Keratinocyte (primary cell): ENCODE measurements at regions not wholly inside any gene's neighbourhood (a gene's known extent, or its start where the extent isn't known, plus 50 kb on each side); places are given as distances from the start of the nearest gene placed in this dataset.
"Not testable (repeated sequence)": the region's sequence is repeated elsewhere in the genome, so short reads cannot be mapped to it uniquely, and the experiment has no call there.

Source experiments
- DNase-seq: peaks from one replicate; pipeline ENCODE4 v3.0.0-alpha.2; 2011; ENCODE audit warnings: low read depth, missing footprints, low spot score
- FAIRE-seq: peaks from 2 replicates; lab custom pipeline; 2011; peaks lifted over from hg19 to GRCh38; lab: Jason Lieb, UNC
- H2AFZ ChIP-seq: 2 replicates; pipeline ENCODE4 v1.6.0; 2012; ENCODE audit warnings: low read length, control low read depth, inconsistent platforms; ENCODE audit not compliant: control insufficient read depth
- H3K27ac ChIP-seq: 2 replicates; pipeline ENCODE4 v1.5.1; 2011; ENCODE audit warnings: low read length; ENCODE audit not compliant: control insufficient read depth, insufficient read depth
- H3K27me3 ChIP-seq: 3 replicates; pipeline ENCODE4 v1.6.0; 2011; ENCODE audit warnings: low read length; ENCODE audit not compliant: control insufficient read depth, insufficient read depth; ENCODE audit errors: extremely low read depth
- H3K36me3 ChIP-seq, 2 experiments: 2 replicates in 1 of 2; 3 replicates in 1 of 2; pipeline ENCODE4 v1.5.1; 2011; ENCODE audit warnings: low read length in 2 of 2, mild to moderate bottlenecking in 1 of 2; ENCODE audit not compliant: control insufficient read depth in 2 of 2, insufficient read depth in 2 of 2; ENCODE audit errors: extremely low read depth in 1 of 2
- H3K4me1 ChIP-seq: 3 replicates; pipeline ENCODE4 v1.5.1; 2011; ENCODE audit warnings: low read length; ENCODE audit not compliant: control insufficient read depth, insufficient read depth; ENCODE audit errors: extremely low read depth
- H3K4me2 ChIP-seq: 3 replicates; pipeline ENCODE4 v1.6.0; 2011; ENCODE audit warnings: low read depth, low read length; ENCODE audit not compliant: control insufficient read depth, insufficient read depth; ENCODE audit errors: extremely low read depth
- H3K4me3 ChIP-seq, 3 experiments: fragments of 200-600 bp in 1 of 3; sonication (generic) in 1 of 3; 2 replicates in 2 of 3; 3 replicates in 1 of 3; pipeline ENCODE4 v1.5.1; 2011 to 2016; ENCODE audit warnings: low read length in 3 of 3, mild to moderate bottlenecking in 3 of 3, control low read depth in 2 of 3, inconsistent platforms in 1 of 3, low read depth in 1 of 3, mixed read lengths in 1 of 3, mixed run types in 1 of 3, moderate library complexity in 1 of 3; ENCODE audit not compliant: control insufficient read depth in 2 of 3, insufficient read depth in 2 of 3; ENCODE audit errors: extremely low read depth in 1 of 3
- H3K79me2 ChIP-seq: 2 replicates; pipeline ENCODE4 v1.6.0; 2012; ENCODE audit warnings: low read length; ENCODE audit not compliant: control insufficient read depth, insufficient read depth
- H3K9ac ChIP-seq: 3 replicates; pipeline ENCODE4 v1.6.0; 2011; ENCODE audit warnings: low read length; ENCODE audit not compliant: control insufficient read depth, insufficient read depth; ENCODE audit errors: extremely low read depth
- H3K9me1 ChIP-seq: 3 replicates; pipeline ENCODE4 v1.6.0; 2011; ENCODE audit warnings: low read length; ENCODE audit not compliant: control insufficient read depth, insufficient read depth; ENCODE audit errors: extremely low read depth
- H3K9me3 ChIP-seq: 2 replicates; pipeline ENCODE4 v1.5.1; 2012; ENCODE audit warnings: low read depth, low read length; ENCODE audit not compliant: control insufficient read depth
- H4K20me1 ChIP-seq: 3 replicates; pipeline ENCODE4 v1.6.0; 2011; ENCODE audit warnings: low read length; ENCODE audit not compliant: control insufficient read depth, insufficient read depth; ENCODE audit errors: extremely low read depth
- EZH2 ChIP-seq: IDR thresholded peaks from one replicate; pipeline ENCODE4 v1.6.1; 2012; ENCODE audit warnings: inconsistent platforms, mild to moderate bottlenecking, low read length, moderate library complexity
- dilution Hi-C: fragments of 300-500 bp; cut with MboI; formaldehyde crosslinking; loops from one replicate; pipeline ENCODE4 v1.7.0; 2020; ENCODE audit warnings: low sequenced_read_pairs; ENCODE audit not compliant: extremely low pct_ligation_motif_present
- TF ChIP-seq, protein P1 (sequence below), 3 experiments: IDR thresholded peaks in 1 of 3; conservative IDR thresholded peaks in 1 of 3; optimal IDR thresholded peaks in 1 of 3; 2 replicates in 2 of 3; 3 replicates in 1 of 3; pipeline versions ENCODE3 to v1.5.1; 2011; ENCODE audit warnings: low read length in 3 of 3, mild to moderate bottlenecking in 3 of 3, moderate library complexity in 2 of 3, control low read depth in 1 of 3, inconsistent platforms in 1 of 3; ENCODE audit not compliant: insufficient read depth in 2 of 3; ENCODE audit errors: extremely low read depth in 1 of 3

DNA sequence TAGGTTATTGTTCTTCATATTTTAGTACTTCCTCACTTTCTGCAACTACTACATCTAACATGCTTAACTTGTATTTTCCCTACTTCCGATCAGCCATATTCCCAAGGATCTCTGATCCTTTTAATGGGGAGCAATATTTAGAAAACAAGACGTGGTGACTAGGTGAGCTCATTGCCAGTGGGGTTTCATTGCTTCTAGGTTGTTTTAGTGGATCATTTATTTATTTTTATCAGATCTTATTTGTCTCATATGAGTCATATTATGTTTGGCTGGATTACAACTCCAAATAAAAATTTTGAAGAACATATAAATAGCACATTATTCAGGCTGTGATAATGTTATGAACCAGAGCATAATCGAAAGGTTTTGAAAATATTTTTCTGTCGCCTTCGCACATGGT, 480.9 kb upstream of the TMEFF2 start:
- H3K4me3 ChIP-seq: no peak overlapping the region
- no peaks in the 10 kb centered on the region for H3K9me3 ChIP-seq
- H3K36me3 ChIP-seq: no peaks in the 10 kb centered on the region
- H3K4me1 ChIP-seq: no peaks in the 10 kb centered on the region
- no peaks in the 10 kb centered on the region for H3K9me1 ChIP-seq
- H2AFZ ChIP-seq: no peak overlapping the region
- dilution Hi-C loops: no loop called here
- H3K27ac ChIP-seq: no peak overlapping the region
- no peaks in the 10 kb centered on the region for H3K79me2 ChIP-seq
- H3K4me2 ChIP-seq: no peak overlapping the region
- no peak for TF ChIP-seq EZH2
- TF ChIP-seq, protein P1, sequence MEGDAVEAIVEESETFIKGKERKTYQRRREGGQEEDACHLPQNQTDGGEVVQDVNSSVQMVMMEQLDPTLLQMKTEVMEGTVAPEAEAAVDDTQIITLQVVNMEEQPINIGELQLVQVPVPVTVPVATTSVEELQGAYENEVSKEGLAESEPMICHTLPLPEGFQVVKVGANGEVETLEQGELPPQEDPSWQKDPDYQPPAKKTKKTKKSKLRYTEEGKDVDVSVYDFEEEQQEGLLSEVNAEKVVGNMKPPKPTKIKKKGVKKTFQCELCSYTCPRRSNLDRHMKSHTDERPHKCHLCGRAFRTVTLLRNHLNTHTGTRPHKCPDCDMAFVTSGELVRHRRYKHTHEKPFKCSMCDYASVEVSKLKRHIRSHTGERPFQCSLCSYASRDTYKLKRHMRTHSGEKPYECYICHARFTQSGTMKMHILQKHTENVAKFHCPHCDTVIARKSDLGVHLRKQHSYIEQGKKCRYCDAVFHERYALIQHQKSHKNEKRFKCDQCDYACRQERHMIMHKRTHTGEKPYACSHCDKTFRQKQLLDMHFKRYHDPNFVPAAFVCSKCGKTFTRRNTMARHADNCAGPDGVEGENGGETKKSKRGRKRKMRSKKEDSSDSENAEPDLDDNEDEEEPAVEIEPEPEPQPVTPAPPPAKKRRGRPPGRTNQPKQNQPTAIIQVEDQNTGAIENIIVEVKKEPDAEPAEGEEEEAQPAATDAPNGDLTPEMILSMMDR (optimal IDR thresholded peaks at IDR 0.05 in 1 of 3, IDR thresholded peaks at IDR 0.05 in 1 of 3, conservative IDR thresholded peaks at IDR 0.05 in 1 of 3; ENCODE audit: extremely low read depth in 1 of 3, insufficient read depth in 2 of 3, low read length in 3 of 3): no peak
- no peak for DNase-seq
- H4K20me1 ChIP-seq: no peaks in the 10 kb centered on the region
- no peak overlapping the region for H3K9ac ChIP-seq
- H3K27me3 ChIP-seq: no peaks in the 10 kb centered on the region
- FAIRE-seq: no peak

DNA sequence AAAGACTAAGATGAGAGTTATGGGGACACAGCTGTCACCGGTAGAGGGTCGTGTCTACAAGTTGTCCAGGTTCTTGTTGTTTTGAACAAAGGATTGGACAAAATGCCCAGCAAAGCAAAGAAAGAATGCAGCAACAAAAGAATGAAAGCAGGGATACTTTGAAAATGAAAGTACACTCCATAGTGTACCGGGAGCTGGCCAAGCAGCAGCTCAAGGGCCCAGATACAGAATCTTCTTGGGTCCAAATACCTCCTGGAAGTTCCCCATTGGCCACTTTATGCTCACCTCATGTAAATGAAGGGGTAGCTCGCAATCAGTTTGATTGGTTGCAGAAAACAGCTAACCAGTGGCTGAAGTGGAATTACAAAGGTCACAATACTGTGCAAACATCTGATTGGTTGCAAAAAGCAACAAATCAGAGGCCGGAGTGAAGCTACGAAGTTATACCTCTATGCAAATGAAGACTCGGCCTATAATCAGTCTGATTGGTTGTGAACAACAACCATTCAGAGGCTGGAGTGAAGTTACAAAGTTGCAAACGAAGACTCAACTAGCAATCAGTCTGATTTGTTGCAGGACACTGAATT, 474.9 kb upstream of the TMEFF2 start:
- H3K4me3 ChIP-seq: no peak overlapping the region
- H3K4me2 ChIP-seq: no peak overlapping the region
- H3K9me1 ChIP-seq: no peaks in the 10 kb centered on the region
- H3K36me3 ChIP-seq: no peaks in the 10 kb centered on the region
- H3K9me3 ChIP-seq: no peaks in the 10 kb centered on the region
- H3K4me1 ChIP-seq: no peaks in the 10 kb centered on the region
- dilution Hi-C loops: no loop called here
- H4K20me1 ChIP-seq: no peaks in the 10 kb centered on the region
- no peaks in the 10 kb centered on the region for H3K79me2 ChIP-seq
- no peak overlapping the region for H2AFZ ChIP-seq
- FAIRE-seq (no peak), DNase-seq (no peak)
- H3K9ac ChIP-seq: no peak overlapping the region
- H3K27me3 ChIP-seq: no peaks in the 10 kb centered on the region
- H3K27ac ChIP-seq: no peak overlapping the region
- TF ChIP-seq, protein P1 (optimal IDR thresholded peaks at IDR 0.05 in 1 of 3, IDR thresholded peaks at IDR 0.05 in 1 of 3, conservative IDR thresholded peaks at IDR 0.05 in 1 of 3; ENCODE audit: extremely low read depth in 1 of 3, insufficient read depth in 2 of 3, low read length in 3 of 3): no peak
- TF ChIP-seq EZH2: no peak

DNA sequence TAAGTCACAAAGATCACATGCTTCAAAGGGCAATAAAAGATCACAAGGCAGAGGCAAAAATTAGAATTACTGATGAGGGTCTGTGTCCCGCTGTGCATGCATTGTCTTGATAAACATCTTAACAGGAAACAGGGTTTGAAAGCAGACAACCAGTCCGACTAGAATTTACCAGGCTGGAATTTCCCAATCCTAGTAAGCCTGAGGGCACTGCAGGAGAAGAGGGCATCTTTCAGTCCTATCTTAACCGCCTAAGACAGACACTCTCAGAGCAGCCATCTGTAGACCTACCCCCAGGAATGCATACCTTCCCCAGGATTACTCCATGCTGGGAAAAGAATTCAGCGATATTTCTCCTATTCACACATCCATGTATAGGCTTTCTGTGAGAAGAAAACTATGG, 465.8 kb upstream of the TMEFF2 start:
- H3K79me2 ChIP-seq, H2AFZ ChIP-seq, FAIRE-seq, H3K4me1 ChIP-seq, H3K4me3 ChIP-seq, H3K9me1 ChIP-seq, H3K36me3 ChIP-seq, H3K4me2 ChIP-seq, H3K27ac ChIP-seq, DNase-seq, H3K9me3 ChIP-seq, dilution Hi-C loops, H3K27me3 ChIP-seq, H4K20me1 ChIP-seq, H3K9ac ChIP-seq: not testable (repeated sequence)
